ENCODE measurements at regions not wholly inside any gene's neighbourhood (a gene's known extent, or its start where the extent isn't known, plus 50 kb on each side); places are given as distances from the start of the nearest gene placed in this dataset.
"Not testable (repeated sequence)": the region's sequence is repeated elsewhere in the genome, so short reads cannot be mapped to it uniquely, and the experiment has no call there.

DNA sequence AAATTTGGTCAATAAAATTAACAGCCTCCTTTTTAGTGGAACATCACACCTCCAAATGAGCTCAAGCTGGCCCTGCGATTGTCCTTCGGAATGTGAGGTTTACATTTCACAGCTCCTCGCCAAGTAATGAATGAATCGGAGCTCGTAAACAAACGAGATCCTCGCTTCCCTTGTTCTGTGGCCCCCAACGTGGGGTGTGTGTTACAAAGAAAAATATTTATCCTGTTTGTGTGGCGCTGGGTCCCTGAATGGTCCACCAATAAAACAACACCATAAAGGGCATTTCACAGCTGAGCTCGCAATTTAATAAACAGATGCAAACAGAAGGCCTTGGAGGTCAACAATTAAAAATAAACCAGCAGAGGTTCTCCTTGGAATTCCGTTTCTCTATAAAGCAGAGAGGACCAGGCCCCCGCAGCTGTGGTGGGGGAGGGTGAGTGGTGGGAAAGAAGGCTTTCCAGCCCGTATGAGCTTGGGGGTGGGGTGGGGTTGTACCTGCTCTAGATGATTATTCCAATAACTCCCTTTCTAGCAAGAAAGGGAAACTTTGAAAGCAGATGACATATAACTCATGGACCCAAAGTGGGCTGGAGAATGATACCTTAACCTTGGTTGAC is 393.9 kb upstream of the SALL1 start:
- peak; percentile 20 for DNase-seq (ENCODE audit: low read depth, low spot score)

- no peak for DNase-seq (ENCODE audit: low read depth, low spot score)
Measured at GRCh38 chr16:51543971-51544370, 392.9 kb upstream of the SALL1 start.

DNA sequence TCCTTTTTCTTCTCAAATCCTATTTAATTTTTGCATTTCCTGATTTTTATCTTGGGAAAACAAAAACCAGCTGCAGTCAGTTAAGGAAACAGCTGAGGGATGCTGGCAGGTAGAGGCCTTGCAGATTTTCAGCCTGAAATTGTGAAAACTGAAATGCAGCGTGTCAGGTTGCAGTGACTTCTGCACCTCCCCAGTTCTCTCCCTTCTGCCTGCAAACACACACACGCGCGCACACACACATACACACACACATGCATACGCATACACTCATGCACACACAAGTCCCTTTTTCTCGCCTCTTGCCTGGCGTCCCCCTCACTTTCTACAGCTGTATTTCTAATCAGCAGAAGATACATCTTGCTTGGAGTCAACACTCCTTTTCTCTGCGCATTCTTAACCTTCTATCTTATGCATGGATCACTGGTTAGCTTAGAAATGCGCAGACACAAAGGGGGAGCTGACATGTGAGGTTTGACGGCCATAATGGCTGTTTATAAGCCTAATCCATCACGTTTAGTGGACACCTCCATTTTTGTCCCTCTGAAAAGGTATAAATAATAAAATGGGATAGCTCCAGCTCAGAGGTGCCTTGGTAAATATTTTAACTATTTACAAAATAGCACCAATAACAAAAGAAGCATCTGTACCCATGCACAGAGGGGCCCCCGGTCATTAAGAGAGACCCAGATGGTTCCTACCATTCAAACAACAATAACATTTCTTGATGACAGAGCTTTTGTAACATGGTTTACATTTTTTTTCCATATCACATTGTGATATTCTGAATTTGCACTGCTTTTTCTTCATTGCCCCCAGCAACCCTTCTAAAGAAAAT is 392.1 kb upstream of the SALL1 start:
- DNase-seq (ENCODE audit: low read depth, low spot score) = no peak

GRCh38 chr16:51540259-51540658 is 389.2 kb upstream of the SALL1 start:
- DNase-seq (ENCODE audit: low read depth, low spot score) = no peak

- no peak for DNase-seq (ENCODE audit: low read depth, low spot score)
Measured at GRCh38 chr16:51538707-51539498, 387.8 kb upstream of the SALL1 start.

GRCh38 chr16:51535591-51535990 is 384.5 kb upstream of the SALL1 start:
- DNase-seq (ENCODE audit: low read depth, low spot score) = no peak

- DNase-seq (ENCODE audit: low read depth, low spot score) = no peak
Measured at GRCh38 chr16:51532551-51532950, 381.5 kb upstream of the SALL1 start.

DNA sequence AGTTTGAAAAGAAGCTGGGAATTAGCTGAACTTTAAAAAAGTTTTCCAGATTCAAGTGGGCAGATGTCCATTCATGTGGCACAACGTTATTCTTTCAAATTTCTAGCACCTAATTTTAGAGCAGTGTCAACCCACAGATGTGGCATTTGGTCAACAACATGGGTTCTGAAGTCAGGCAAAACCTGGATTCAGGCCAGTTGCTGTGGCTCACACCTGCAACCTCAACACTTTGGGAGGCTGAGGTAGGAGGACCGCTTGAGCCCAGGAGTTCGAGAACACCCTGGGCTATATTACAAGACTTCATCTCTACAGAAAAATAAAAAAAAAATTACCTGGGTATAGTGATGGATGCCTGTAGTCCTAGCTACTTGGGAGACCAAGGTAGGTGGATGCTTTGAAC is 380.2 kb upstream of the SALL1 start:
- DNase-seq (ENCODE audit: low read depth, low spot score) = no peak

- DNase-seq (ENCODE audit: low read depth, low spot score) = no peak
Measured at GRCh38 chr16:51527349-51527748, 376.3 kb upstream of the SALL1 start.

- DNase-seq (ENCODE audit: low read depth, low spot score) = no peak
Measured at GRCh38 chr16:51526621-51527020, 375.6 kb upstream of the SALL1 start.

GRCh38 chr16:51524555-51525373 is 373.7 kb upstream of the SALL1 start:
- DNase-seq (ENCODE audit: low read depth, low spot score) = no peak

- no peak for DNase-seq (ENCODE audit: low read depth, low spot score)
Measured at GRCh38 chr16:51524070-51524469, 373.0 kb upstream of the SALL1 start.

DNA sequence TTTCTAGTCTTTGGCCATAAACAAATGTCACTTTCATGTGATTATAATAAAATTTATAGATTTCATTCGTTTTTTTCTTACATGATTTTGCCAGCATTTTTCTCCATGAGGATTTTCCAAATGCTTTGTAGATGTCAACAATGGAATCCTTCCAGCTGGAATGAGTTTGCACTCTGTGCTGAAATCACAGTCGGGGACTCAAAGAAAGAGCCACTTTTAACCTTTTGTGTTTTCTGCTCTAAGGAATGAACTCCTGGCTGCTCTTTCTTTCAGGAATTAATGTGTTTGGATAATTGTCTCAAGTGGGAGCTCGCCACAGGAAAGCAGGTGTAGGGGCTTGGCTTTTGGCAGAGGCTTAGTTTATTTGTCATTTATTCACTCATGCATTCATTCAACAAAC is 372.3 kb upstream of the SALL1 start:
- DNase-seq (ENCODE audit: low read depth, low spot score) = no peak

DNA sequence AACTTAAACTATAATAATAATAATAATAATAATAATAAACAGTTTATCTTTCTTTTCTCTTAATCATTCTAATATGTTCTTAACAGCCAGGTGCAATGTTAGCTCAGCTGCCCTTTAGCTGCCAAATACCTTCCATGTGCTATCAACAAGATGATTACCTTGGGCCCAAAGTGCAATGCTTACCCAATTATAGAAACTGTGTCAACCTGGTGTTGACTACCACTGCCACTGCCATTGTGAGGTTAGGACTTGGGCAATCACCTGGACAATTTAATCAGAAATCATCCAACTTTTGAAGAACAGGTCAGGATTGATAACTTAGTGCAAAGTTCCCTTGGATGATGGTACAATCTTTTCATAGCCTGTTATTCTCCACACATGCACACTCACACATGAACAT is 371.8 kb upstream of the SALL1 start:
- DNase-seq (ENCODE audit: low read depth, low spot score) = no peak

DNA sequence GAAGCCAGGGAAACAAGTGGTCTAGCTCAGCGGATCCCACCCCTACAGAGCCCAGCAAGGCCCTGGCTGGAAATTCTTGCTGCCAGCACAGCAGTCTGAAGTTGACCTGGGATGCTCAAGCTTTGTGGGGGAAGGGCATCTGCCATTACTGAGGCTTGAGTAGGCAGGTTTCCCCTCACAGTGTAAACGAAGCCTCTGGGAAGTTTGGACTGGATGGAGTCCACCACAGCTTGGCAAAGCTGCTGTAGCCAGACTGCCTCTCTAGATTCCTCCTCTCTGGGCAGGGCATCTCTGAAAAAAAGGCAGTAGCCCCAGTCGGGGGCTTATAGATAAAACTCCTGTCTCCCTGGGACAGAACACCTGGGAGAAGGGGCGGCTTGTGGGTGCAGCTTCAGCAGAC is 365.9 kb upstream of the SALL1 start:
- DNase-seq (ENCODE audit: low read depth, low spot score) = not testable (repeated sequence)

DNA sequence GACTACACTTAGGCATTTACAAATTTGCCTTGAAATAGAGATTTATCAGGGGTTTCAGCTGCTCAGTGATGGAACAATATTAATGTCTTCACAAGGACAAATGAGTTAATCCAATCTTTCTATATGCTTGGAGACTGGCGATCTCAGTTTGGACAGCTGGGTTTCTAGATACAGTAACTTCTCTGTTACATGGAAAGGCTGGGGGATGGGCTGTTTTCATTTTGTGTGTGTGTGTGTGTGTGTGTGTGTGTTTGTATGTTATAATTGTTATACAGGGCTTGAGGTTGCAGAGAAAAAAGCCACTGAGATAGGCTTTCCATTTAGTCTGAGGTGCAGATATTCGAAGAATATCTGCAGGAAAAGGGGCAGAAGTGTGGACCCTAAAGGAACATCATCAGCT is 359.3 kb upstream of the SALL1 start:
- DNase-seq (ENCODE audit: low read depth, low spot score) = no peak

- DNase-seq (ENCODE audit: low read depth, low spot score) = no peak
Measured at GRCh38 chr16:51509336-51509735, 358.3 kb upstream of the SALL1 start.

DNA sequence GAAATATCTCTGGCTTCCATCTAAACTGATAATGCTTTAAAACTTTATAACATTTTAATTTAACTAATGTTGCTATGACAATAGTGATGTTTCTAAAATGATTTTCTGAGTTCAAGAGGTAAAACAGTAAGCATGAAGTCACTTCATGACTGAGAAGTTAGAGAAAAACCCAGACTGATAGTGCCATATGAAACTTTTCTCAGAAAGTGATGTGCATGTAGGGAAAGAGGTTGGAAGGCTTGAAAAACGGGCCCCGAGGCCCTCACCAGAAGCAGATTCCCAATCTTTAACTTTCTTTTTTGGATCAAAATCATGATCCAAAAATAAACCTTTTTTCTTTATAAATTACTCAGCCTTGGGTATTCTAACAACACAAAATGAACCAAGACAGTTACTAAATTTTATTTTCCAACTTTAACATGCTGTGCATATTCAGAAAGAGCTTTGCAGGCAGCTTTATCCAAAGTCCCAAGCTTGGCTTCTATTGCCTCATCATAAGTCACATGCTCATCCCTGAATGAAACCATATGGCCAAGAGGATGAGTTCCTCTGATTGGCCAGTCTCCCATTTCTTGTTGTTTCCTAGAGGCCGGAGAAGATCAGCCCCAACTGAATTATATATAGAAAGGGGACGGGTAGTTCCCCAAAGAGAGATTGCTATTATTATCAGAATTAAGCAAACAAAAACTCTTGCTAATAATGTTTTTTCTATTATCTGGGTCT is 357.6 kb upstream of the SALL1 start:
- DNase-seq (ENCODE audit: low read depth, low spot score) = no peak

- DNase-seq (ENCODE audit: low read depth, low spot score) = no peak
Measured at GRCh38 chr16:51507286-51507685, 356.2 kb upstream of the SALL1 start.

- DNase-seq (ENCODE audit: low read depth, low spot score) = no peak
Measured at GRCh38 chr16:51500306-51500705, 349.2 kb upstream of the SALL1 start.

Data from iPS DF 19.7 (cell line).